ENCODE measurements at regions not wholly inside any gene's neighbourhood (a gene's known extent, or its start where the extent isn't known, plus 50 kb on each side); places are given as distances from the start of the nearest gene placed in this dataset.
"Not testable (repeated sequence)": the region's sequence is repeated elsewhere in the genome, so short reads cannot be mapped to it uniquely, and the experiment has no call there.

DNA sequence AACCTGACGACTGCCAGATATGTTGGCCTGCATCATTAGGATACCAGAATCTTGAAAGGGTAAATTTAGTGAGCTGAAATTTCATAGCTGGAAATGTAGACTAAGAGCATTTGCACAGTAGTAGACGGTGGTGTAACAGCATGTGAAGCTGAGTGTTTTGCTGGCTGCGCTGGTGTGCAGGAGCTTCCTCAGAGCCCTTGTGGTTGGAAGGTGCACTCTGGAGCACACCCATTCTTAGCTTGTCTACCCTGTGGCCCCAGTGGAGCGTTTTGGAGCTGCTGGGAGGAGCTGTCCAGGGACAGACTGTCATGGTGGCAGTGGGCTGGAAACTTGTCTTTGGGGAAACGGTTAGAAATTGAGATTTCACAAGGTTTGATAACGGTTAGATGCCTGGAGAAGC, 82.8 kb downstream of the NPIPB11 start:
- TF ChIP-seq, protein P1, sequence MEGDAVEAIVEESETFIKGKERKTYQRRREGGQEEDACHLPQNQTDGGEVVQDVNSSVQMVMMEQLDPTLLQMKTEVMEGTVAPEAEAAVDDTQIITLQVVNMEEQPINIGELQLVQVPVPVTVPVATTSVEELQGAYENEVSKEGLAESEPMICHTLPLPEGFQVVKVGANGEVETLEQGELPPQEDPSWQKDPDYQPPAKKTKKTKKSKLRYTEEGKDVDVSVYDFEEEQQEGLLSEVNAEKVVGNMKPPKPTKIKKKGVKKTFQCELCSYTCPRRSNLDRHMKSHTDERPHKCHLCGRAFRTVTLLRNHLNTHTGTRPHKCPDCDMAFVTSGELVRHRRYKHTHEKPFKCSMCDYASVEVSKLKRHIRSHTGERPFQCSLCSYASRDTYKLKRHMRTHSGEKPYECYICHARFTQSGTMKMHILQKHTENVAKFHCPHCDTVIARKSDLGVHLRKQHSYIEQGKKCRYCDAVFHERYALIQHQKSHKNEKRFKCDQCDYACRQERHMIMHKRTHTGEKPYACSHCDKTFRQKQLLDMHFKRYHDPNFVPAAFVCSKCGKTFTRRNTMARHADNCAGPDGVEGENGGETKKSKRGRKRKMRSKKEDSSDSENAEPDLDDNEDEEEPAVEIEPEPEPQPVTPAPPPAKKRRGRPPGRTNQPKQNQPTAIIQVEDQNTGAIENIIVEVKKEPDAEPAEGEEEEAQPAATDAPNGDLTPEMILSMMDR (conservative IDR thresholded peaks at IDR 0.05; ENCODE audit: low read length) = not testable (repeated sequence)
- TF ChIP-seq EZH2phosphoT487 (IDR thresholded peaks at IDR 0.05; ENCODE audit: borderline replicate concordance, low read depth, low read length) = not testable (repeated sequence)
